SK-N-MC (cell line): ENCODE measurements at regions not wholly inside any gene's neighbourhood (a gene's known extent, or its start where the extent isn't known, plus 50 kb on each side); places are given as distances from the start of the nearest gene placed in this dataset.

Experiments used
- DNase-seq: peaks from one replicate; pipeline ENCODE4 v3.0.0-alpha.2; 2011; ENCODE audit warnings: low read depth, low spot score
- H3K27ac ChIP-seq: fragments of 200-600 bp; sonication (generic); 2 replicates; pipeline ENCODE4 v1.5.1; 2016; ENCODE audit warnings: mixed run types
- H3K36me3 ChIP-seq: fragments of 200-600 bp; sonication (generic); 2 replicates; pipeline ENCODE4 v1.6.1; 2017; ENCODE audit warnings: antibody characterized with exemption, low read length, mixed read lengths; ENCODE audit not compliant: insufficient read depth
- H3K4me3 ChIP-seq: fragments of 200-600 bp; sonication (generic); 2 replicates; pipeline ENCODE4 v1.5.1; 2016
- H3K9ac ChIP-seq: fragments of 200-600 bp; sonication (generic); 2 replicates; pipeline ENCODE4 v1.8.0; 2017; ENCODE audit warnings: mixed run types, mixed read lengths; ENCODE audit not compliant: insufficient read length
- H3K9me3 ChIP-seq: fragments of 200-600 bp; sonication (generic); 2 replicates; pipeline ENCODE4 v1.6.1; 2017; ENCODE audit warnings: low read depth, mild to moderate bottlenecking, antibody characterized with exemption, low read length, moderate library complexity, mixed read lengths
- EZH2 ChIP-seq: fragments of 200-600 bp; sonication (generic); IDR thresholded peaks from one replicate; pipeline ENCODE4 v1.6.1; 2017; ENCODE audit warnings: antibody characterized with exemption
- FOXP2 ChIP-seq: optimal IDR thresholded peaks from 2 replicates; pipeline ENCODE3; 2011; ENCODE audit warnings: mild to moderate bottlenecking, moderate library complexity; ENCODE audit not compliant: insufficient read depth; ENCODE audit errors: extremely low read length, control extremely low read depth
- POLR2AphosphoS5 ChIP-seq: IDR thresholded peaks from 2 replicates; pipeline ENCODE4 v1.6.1; 2012; ENCODE audit warnings: mild to moderate bottlenecking, low read depth, low read length, borderline replicate concordance

DNA sequence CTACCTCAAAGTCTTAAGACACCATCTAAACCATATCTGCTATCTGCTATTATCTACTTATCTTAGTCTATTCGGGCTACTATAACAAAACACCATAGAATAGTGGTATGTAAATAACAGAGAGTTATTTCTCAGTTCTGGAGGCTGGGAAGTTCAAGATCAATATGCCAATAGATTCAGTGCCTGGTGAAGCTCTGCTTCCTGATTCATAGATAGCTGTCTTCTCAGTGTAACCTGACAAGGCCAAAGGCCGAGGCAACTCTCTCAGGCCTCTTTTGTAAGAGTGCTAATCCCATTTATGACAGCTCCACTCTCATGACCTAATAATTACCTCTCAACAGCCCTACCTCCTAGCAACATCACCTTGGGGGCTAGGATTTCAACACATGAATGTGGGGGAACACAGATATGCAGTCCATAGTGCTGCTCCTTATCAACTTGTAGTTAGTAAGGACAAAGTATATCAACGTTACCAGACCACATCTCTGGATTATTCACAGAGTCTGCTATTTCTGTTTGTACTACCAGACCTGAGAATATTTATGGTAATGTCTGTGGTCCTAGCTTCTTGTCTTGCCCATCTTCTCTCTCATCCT lies 297.8 kb downstream of the FOXG1 start:
- Histone ChIP-seq H3K9me3 (no peaks in the 10 kb centered on the region), H3K4me3 (no peak overlapping the region), H3K9ac (no peak overlapping the region), H3K36me3 (no peaks in the 10 kb centered on the region), H3K27ac (no peak overlapping the region)
- no peak for DNase-seq
- TF ChIP-seq FOXP2 (no peak), EZH2 (no peak), POLR2AphosphoS5 (no peak)

DNA sequence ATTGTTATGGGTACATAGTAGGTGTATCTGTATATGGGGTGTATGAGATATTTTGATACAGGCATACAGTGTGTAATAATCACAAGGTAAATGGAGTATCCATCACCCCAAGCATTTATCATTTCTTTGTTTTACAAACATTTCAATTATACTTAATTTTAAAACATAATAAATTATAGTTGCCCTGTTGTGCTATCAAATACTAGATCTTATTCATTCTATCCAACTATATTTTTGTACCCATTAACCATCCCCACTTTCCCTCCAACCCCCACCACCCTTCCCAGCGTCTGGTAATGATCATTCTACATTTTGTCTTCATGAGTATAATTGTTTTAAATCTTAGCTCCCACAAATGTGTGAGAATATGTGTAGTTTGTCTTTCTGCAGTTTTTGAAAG lies 302.6 kb downstream of the FOXG1 start:
- Histone ChIP-seq H3K27ac (no peak overlapping the region), H3K9me3 (no peaks in the 10 kb centered on the region), H3K36me3 (no peaks in the 10 kb centered on the region), H3K9ac (no peak overlapping the region), H3K4me3 (no peak overlapping the region)
- TF ChIP-seq FOXP2 (no peak), EZH2 (no peak), POLR2AphosphoS5 (no peak)
- DNase-seq, result no peak

GRCh38 chr14:29075761-29076160 lies 309.2 kb downstream of the FOXG1 start:
- Histone ChIP-seq H3K4me3 (no peak overlapping the region), H3K27ac (no peak overlapping the region), H3K36me3 (no peaks in the 10 kb centered on the region), H3K9me3 (no peaks in the 10 kb centered on the region), H3K9ac (no peak overlapping the region)
- DNase-seq, result no peak
- no peak for TF ChIP-seq POLR2AphosphoS5
- no peak for TF ChIP-seq FOXP2
- no peak for TF ChIP-seq EZH2

DNA sequence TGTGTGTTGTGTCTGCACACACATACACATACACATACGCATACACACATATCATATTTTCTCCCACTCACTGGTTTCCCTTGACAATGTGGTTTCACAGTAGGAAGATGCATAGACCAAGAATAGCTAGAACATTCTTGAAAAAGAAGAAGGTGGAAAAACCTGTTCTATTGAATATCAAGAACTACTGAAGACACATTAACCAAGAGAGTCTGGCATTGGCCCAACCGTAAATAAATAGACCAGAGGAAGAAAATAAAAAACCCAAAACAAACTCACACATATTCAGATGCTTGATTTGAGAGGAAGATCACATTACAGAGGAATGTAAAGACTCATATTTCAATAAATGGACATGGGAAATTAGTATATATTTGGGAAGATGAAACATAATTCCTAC lies 311.3 kb downstream of the FOXG1 start:
- no peak overlapping the region for H3K27ac ChIP-seq

DNA sequence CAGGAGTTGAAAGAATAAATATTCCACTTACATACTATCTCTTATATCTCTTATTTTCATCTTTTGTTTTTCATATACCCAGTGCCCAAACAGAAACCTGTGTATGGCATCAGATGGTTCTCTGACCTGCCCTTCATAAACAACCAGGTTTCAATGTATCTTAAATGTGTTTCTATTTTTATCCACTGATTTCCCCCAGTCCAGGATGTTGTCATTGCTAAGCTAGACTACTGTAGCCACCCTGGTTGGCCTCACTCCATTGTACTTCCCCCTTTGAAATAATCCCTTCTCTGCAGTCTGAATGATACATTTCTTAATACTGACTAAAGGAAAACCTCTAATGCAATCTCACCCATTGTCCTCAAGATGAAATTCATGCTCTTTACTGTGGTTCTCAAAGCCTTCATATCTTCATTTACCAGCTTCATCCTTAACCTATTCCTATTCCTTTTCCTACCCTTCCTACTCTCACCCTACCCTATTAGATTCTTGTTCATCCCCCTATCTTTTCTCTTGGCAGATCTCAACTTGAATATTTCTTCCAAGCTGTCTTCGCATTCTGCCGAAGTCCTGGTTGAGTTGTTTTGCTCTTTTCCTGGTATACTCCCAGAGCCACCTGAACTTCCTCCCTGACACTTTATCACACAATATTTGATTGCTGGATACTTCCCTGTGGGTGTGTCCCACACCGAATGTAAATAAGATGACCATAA lies 312.4 kb downstream of the FOXG1 start:
- H3K36me3 ChIP-seq, result no peaks in the 10 kb centered on the region
- DNase-seq, result no peak
- TF ChIP-seq POLR2AphosphoS5 (no peak), EZH2 (no peak), FOXP2 (no peak)
- H3K9ac ChIP-seq, result no peak overlapping the region
- no peak overlapping the region for H3K27ac ChIP-seq
- H3K9me3 ChIP-seq, result no peaks in the 10 kb centered on the region
- H3K4me3 ChIP-seq, result no peak overlapping the region

More for the DNA sequence above, 311.3 kb downstream of the FOXG1 start:
- Histone ChIP-seq H3K4me3 (no peak overlapping the region), H3K36me3 (no peaks in the 10 kb centered on the region), H3K9me3 (no peaks in the 10 kb centered on the region), H3K9ac (no peak overlapping the region)
- TF ChIP-seq FOXP2 (no peak), EZH2 (no peak), POLR2AphosphoS5 (no peak)
- DNase-seq, result no peak

DNA sequence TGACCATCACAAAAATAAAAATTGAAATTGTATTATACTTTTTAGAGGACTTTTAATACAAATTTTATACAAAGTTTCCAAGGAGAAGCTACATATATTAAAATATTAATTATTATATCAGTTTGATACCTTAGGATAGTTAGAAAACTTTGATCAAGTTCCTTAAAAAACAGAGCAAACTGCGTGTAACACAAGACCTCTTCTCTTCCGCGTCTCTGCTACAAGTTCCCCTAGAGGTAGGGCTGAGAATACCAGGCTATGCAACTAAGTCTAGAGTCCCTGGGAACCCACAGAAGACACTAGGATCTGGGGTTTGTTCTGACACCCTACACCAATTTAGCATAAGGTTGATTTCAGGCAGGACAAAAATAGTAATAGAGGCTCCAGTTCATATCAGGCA lies 319.0 kb downstream of the FOXG1 start:
- Histone ChIP-seq H3K27ac (no peak overlapping the region), H3K9ac (no peak overlapping the region), H3K4me3 (no peak overlapping the region), H3K9me3 (no peaks in the 10 kb centered on the region), H3K36me3 (no peaks in the 10 kb centered on the region)
- TF ChIP-seq POLR2AphosphoS5 (no peak), FOXP2 (no peak), EZH2 (no peak)
- DNase-seq, result no peak

GRCh38 chr14:29089849-29090248 lies 323.3 kb downstream of the FOXG1 start:
- no peak for DNase-seq
- no peak overlapping the region for H3K4me3 ChIP-seq
- TF ChIP-seq EZH2, result no peak
- no peak for TF ChIP-seq POLR2AphosphoS5
- no peak for TF ChIP-seq FOXP2
- no peak overlapping the region for H3K9ac ChIP-seq
- no peaks in the 10 kb centered on the region for H3K9me3 ChIP-seq
- no peak overlapping the region for H3K27ac ChIP-seq
- H3K36me3 ChIP-seq, result no peaks in the 10 kb centered on the region

- Histone ChIP-seq H3K27ac (no peak overlapping the region), H3K9me3 (no peaks in the 10 kb centered on the region), H3K9ac (no peak overlapping the region), H3K36me3 (no peaks in the 10 kb centered on the region), H3K4me3 (no peak overlapping the region)
- no peak for DNase-seq
- TF ChIP-seq POLR2AphosphoS5 (no peak), FOXP2 (no peak), EZH2 (no peak)
Observed at GRCh38 chr14:29092121-29092520, 325.5 kb downstream of the FOXG1 start.

- Histone ChIP-seq H3K9ac (no peak overlapping the region), H3K4me3 (no peak overlapping the region), H3K9me3 (no peaks in the 10 kb centered on the region), H3K36me3 (no peaks in the 10 kb centered on the region), H3K27ac (no peak overlapping the region)
- no peak for DNase-seq
- TF ChIP-seq FOXP2, result no peak
- TF ChIP-seq POLR2AphosphoS5, result no peak
- TF ChIP-seq EZH2, result no peak
Observed at GRCh38 chr14:29097476-29097875, 330.9 kb downstream of the FOXG1 start.
